Right lobe of liver (tissue), 6 donors: ENCODE measurements at regions not wholly inside any gene's neighbourhood (a gene's known extent, or its start where the extent isn't known, plus 50 kb on each side); places are given as distances from the start of the nearest gene placed in this dataset.

Experiments used
- ATAC-seq, 4 donors: fragments of 200-7000 bp; cut with Tn5 transposase; one replicate each; pipeline ENCODE4 v1.9.1; 2020; ENCODE audit warnings: mild to moderate bottlenecking in 4 of 4, moderate library complexity in 4 of 4
- DNase-seq, 3 donors: peaks; one replicate each; pipeline ENCODE4 v3.0.0-alpha.2; 2020
- H3K27ac ChIP-seq, 3 donors: fragments of 200-600 bp; one replicate each; pipeline ENCODE4 v1.8.0; 2022
- H3K27me3 ChIP-seq, 2 donors: fragments of 200-600 bp; one replicate each; pipeline ENCODE4 v1.8.0; 2022
- H3K36me3 ChIP-seq, 4 donors: fragments of 200-600 bp; sonication (generic) in 1 of 4; one replicate each; pipeline versions ENCODE4 v1.5.1 to v1.8.0; 2017 to 2022; ENCODE audit warnings: control low read depth in 1 of 4
- H3K4me1 ChIP-seq, 4 donors: fragments of 200-600 bp; sonication (generic) in 1 of 4; one replicate each; pipeline versions ENCODE4 v1.5.1 to v1.8.0; 2017 to 2022; ENCODE audit warnings: control low read depth in 1 of 4
- H3K4me3 ChIP-seq, 3 donors: fragments of 200-600 bp; one replicate each; pipeline ENCODE4 v1.8.0; 2022
- H3K9me3 ChIP-seq, 4 donors: fragments of 200-600 bp; sonication (generic) in 1 of 4; one replicate each; pipeline versions ENCODE4 v1.5.1 to v1.8.0; 2017 to 2022; ENCODE audit warnings: control low read depth in 1 of 4
- CTCF ChIP-seq, 4 donors: fragments of 200-600 bp in 3 of 4; fragments of 450-650 bp in 1 of 4; IDR thresholded peaks; one replicate each; pipeline versions ENCODE4 v1.5.1 to v1.8.0; 2016 to 2022; ENCODE audit warnings: antibody characterized with exemption in 4 of 4, mild to moderate bottlenecking in 2 of 4
- POLR2A ChIP-seq: fragments of 450-650 bp; IDR thresholded peaks from one replicate; pipeline ENCODE4 v1.6.1; 2017; ENCODE audit warnings: antibody characterized with exemption, mild to moderate bottlenecking
- WGBS: methylation state at CpG from one replicate; pipeline ENCODE4 v1.1.6; 2018; ENCODE audit warnings: low coverage, low lambda C conversion rate; ENCODE audit not compliant: insufficient coverage; ENCODE audit errors: missing lambda C conversion rate; 5-methylcytosine and 5-hydroxymethylcytosine counted together
- intact Hi-C, 2 donors: fragments of 100-400 bp; cut with DNase I; formaldehyde crosslinking; loops; one replicate each; pipeline versions ENCODE4 v1.11.2 to v1.14.1; 2022
- donor health status: DM: no; HTN: yes; CAD: no.
- donor health status: DM: no; HTN: no; CAD: no.
- donor health status: DM: no; HTN: no; CAD: no.
- donor health status: DM: no; HTN: yes; CAD: no.
- donor health status: DM: no; HTN: yes; CAD: no.

DNA sequence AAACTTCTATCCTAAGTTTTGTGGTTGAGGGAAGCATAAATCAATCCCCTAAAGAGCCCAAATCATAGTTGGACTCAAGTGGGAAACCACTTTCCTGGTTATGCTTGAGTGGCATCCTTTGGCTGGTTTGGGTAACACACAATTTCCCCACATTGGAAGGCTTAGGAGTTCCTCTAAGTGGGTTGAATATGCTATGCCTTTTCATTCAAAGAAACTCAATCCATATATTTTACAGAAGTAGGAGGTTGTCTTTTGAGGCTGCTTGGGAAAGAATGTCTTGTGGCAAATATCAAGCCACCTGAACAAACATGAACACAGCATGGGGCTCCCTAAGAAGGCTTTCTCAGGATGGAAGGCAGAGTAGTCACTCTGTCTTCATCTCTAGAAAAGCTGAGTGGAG, 121.1 kb downstream of the SPATA31D1 start:
- intact Hi-C loops, result no loop called here
- DNase-seq, result no peak
- Histone ChIP-seq H3K4me3 (no peak overlapping the region), H3K27me3 (no peaks in the 10 kb centered on the region), H3K9me3 (no peaks in the 10 kb centered on the region), H3K27ac (no peak overlapping the region), H3K36me3 (no peaks in the 10 kb centered on the region), H3K4me1 (no peaks in the 10 kb centered on the region)
- TF ChIP-seq POLR2A (no peak), CTCF (IDR thresholded peaks at IDR 0.05) (no peak)
- no peak for ATAC-seq

- DNase-seq (no peak), ATAC-seq (no peak)
- intact Hi-C loops, result no loop called here
- Histone ChIP-seq H3K4me1 (no peaks in the 10 kb centered on the region), H3K36me3 (no peaks in the 10 kb centered on the region), H3K9me3 (no peaks in the 10 kb centered on the region), H3K27ac (no peak overlapping the region), H3K27me3 (no peaks in the 10 kb centered on the region), H3K4me3 (no peak overlapping the region)
- TF ChIP-seq CTCF (IDR thresholded peaks at IDR 0.05) (no peak), POLR2A (no peak)
- no CpG with 5 or more reads among the region's 3 CpGs for WGBS
Measured at GRCh38 chr9:82110881-82111280, 122.3 kb downstream of the SPATA31D1 start.

DNA sequence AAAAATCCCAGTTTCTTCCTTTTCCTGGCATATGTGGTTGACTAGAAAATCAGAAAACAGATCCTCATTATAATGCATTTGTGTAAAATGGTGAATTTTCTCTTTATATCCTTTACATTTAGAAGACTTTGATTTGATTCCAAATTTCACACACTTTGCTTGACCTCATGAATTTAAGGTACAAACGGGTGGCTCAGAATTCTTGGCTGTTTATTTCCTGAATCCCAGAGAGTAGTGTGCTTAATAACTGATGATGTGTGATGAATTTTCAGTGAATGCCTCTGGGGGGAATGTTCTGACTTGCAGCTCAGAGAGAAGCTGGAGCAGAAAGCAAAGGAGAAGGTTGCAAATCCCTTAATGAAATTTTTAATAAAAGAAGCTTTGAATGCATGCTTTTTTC, 126.8 kb downstream of the SPATA31D1 start:
- H3K4me3 ChIP-seq, result no peak overlapping the region
- H3K27ac ChIP-seq, result no peak overlapping the region
- ATAC-seq (no peak), DNase-seq (no peak)
- 80% methylated on average over 1 of the region's 1 CpG for WGBS
- no peak for TF ChIP-seq POLR2A
- TF ChIP-seq CTCF (IDR thresholded peaks at IDR 0.05), result no peak
- no peaks in the 10 kb centered on the region for H3K4me1 ChIP-seq
- H3K36me3 ChIP-seq, result no peaks in the 10 kb centered on the region
- H3K27me3 ChIP-seq, result no peaks in the 10 kb centered on the region
- no peaks in the 10 kb centered on the region for H3K9me3 ChIP-seq
- intact Hi-C loops, result no loop called here

GRCh38 chr9:82115900-82116299, 127.3 kb downstream of the SPATA31D1 start:
- ATAC-seq (no peak), DNase-seq (no peak)
- Histone ChIP-seq H3K27ac (no peak overlapping the region), H3K4me1 (no peaks in the 10 kb centered on the region), H3K27me3 (no peaks in the 10 kb centered on the region), H3K36me3 (no peaks in the 10 kb centered on the region), H3K4me3 (no peak overlapping the region), H3K9me3 (no peaks in the 10 kb centered on the region)
- intact Hi-C loops, result no loop called here
- WGBS, result 76% methylated on average over 4 of the region's 4 CpGs
- TF ChIP-seq CTCF (IDR thresholded peaks at IDR 0.05), result no peak
- TF ChIP-seq POLR2A, result no peak

- intact Hi-C loops, result no loop called here
- H3K27ac ChIP-seq, result no peak overlapping the region
- no peaks in the 10 kb centered on the region for H3K36me3 ChIP-seq
- H3K9me3 ChIP-seq, result no peaks in the 10 kb centered on the region
- no peaks in the 10 kb centered on the region for H3K4me1 ChIP-seq
- no peak for DNase-seq
- no peaks in the 10 kb centered on the region for H3K27me3 ChIP-seq
- 56% methylated on average over 3 of the region's 3 CpGs for WGBS
- TF ChIP-seq POLR2A (no peak), CTCF (IDR thresholded peaks at IDR 0.05) (no peak)
- no peak for ATAC-seq
- no peak overlapping the region for H3K4me3 ChIP-seq
Measured at GRCh38 chr9:82116556-82116955, 128.0 kb downstream of the SPATA31D1 start.
